ENCODE measurements at regions not wholly inside any gene's neighbourhood (a gene's known extent, or its start where the extent isn't known, plus 50 kb on each side); places are given as distances from the start of the nearest gene placed in this dataset.

DNA sequence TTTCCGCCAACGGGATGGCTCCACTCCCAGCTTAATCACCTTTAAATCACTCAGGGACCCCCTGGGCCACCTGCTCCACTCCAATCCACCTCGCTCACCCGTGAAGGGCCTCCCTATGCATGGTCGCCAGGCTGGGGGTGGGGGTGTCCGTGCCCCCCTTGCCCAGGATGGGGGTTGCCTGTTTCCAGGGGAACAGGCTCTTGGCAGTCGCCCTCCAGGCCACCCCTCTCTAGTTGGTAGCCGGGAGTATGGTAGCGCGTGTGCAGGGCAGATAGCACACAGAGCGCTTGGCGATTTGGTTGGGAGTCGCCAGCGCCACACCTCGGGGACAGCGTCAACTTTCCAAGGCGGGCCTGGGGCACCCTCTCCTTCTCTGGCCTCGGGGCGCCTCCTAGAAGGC, 134.9 kb upstream of the ZNF92 start:
- TF ChIP-seq CTCF (IDR thresholded peaks at IDR 0.05; ENCODE audit: insufficient read depth, low read depth, low read length, missing control alignments): no peak
- H3K4me3 ChIP-seq (ENCODE audit: low read depth, low read length): no peak overlapping the region
- no peak for DNase-seq (ENCODE audit: low read depth)

DNA sequence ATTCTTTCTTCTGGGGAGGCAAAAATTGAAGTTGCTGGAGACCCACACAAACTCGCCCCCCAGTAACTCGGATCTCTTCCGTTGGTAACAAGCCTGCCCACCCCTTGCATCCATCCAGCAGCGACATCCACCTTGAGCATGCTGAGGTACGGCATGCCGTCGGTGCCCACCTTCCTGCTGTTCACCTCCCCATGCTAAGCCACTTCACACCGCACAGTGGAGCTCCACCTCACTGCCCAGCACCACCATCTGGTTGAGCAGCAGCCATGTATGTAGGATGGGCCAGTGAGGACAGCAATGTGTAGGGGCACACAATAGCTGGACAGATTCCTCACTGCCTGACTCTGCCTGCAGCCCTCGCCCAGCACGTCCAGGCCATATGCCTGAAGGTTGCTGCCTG, 138.1 kb upstream of the ZNF92 start:
- no peak for TF ChIP-seq CTCF (IDR thresholded peaks at IDR 0.05; ENCODE audit: insufficient read depth, low read depth, low read length, missing control alignments)
- no peak overlapping the region for H3K4me3 ChIP-seq (ENCODE audit: low read depth, low read length)
- DNase-seq (ENCODE audit: low read depth): no peak

DNA sequence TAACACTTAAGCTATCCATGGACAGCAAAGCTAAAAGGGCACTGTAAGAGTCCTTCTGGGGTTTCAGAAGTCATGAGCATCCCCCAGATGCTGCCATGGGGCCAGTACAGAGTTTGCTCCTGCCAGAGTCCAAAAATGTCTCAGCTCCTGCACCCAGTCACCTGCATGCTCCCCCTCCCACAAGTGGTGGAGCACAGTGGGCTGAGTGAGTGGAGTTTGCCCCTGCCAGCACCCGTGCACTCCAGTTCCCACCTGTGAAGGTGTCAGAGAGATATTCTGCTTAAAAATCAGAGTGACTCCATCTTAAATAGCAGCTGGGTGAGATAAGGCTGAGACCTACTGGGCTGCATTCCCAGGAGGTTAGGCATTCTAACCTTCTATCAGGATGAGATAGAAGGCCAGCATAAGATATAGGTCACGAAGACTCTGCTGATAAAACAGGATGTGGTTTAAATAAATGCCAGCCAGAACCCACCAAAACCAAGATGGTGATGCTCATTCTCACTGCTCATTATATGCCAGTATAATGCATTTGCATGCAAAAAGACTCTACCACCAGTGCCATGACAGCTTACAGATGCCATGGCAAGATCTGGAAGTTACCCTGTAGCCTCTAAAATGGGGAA, 140.1 kb upstream of the ZNF92 start:
- no peak for TF ChIP-seq CTCF (IDR thresholded peaks at IDR 0.05; ENCODE audit: insufficient read depth, low read depth, low read length, missing control alignments)
- H3K4me3 ChIP-seq (ENCODE audit: low read depth, low read length): no peak overlapping the region
- no peak for DNase-seq (ENCODE audit: low read depth)

GRCh38 chr7:65230231-65230630, 143.4 kb upstream of the ZNF92 start:
- DNase-seq (ENCODE audit: low read depth): no peak
- H3K4me3 ChIP-seq (ENCODE audit: low read depth, low read length): no peak overlapping the region
- TF ChIP-seq CTCF (IDR thresholded peaks at IDR 0.05; ENCODE audit: insufficient read depth, low read depth, low read length, missing control alignments): no peak

- no peak overlapping the region for H3K4me3 ChIP-seq (ENCODE audit: low read depth, low read length)
- no peak for DNase-seq (ENCODE audit: low read depth)
- TF ChIP-seq CTCF (IDR thresholded peaks at IDR 0.05; ENCODE audit: insufficient read depth, low read depth, low read length, missing control alignments): no peak
These were observed 148.1 kb upstream of the ZNF92 start for GRCh38 chr7:65225422-65226006.

- H3K4me3 ChIP-seq (ENCODE audit: low read depth, low read length): no peak overlapping the region
- DNase-seq (ENCODE audit: low read depth): no peak
- no peak for TF ChIP-seq CTCF (IDR thresholded peaks at IDR 0.05; ENCODE audit: insufficient read depth, low read depth, low read length, missing control alignments)
These were observed 151.0 kb upstream of the ZNF92 start for GRCh38 chr7:65222655-65223054.

GRCh38 chr7:65221683-65222082, 152.0 kb upstream of the ZNF92 start:
- no peak for TF ChIP-seq CTCF (IDR thresholded peaks at IDR 0.05; ENCODE audit: insufficient read depth, low read depth, low read length, missing control alignments)
- no peak for DNase-seq (ENCODE audit: low read depth)
- H3K4me3 ChIP-seq (ENCODE audit: low read depth, low read length): no peak overlapping the region
